ENCODE measurements at regions not wholly inside any gene's neighbourhood (a gene's known extent, or its start where the extent isn't known, plus 50 kb on each side); places are given as distances from the start of the nearest gene placed in this dataset.
A peak's percentile ranks its signal among the peaks of the same experiment; 100 is the strongest.

DNA sequence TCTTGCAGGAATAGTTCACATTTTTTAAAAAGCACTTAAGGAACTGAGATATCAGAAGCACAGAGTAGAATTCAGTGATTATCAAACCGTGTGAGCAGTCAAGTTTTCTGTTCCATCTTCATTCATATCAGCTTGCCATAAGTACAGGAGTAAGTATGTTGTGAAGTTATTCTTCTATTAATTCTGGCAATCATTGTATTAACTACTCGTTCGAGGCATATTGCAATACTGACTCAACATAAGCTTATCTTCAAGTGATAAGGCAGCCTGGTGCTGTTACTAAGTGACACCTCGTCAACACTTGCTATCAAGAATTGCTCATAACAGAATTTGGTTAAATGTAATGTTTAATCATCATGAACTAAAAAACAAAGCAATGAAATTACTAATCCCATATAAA is 75.7 kb upstream of the SNX9 start (continued):
- 0 out of 2 replicates have a peak, but pooled peaks have one; percentile 7 for TF ChIP-seq JUN (IDR thresholded peaks at IDR 0.05; ENCODE audit: borderline replicate concordance, low read depth, low read length)
- TF ChIP-seq JUN (CRISPR knock-in tag; IDR thresholded peaks at IDR 0.05; ENCODE audit: borderline replicate concordance): no peak
- peak; percentile 81; the same call in 1 of the 2 replicates for TF ChIP-seq SMARCA4 (IDR thresholded peaks at IDR 0.05)
- 0 out of 2 replicates have a peak, but pooled peaks have one; percentile 39 for TF ChIP-seq GATAD2B (IDR thresholded peaks at IDR 0.05; ENCODE audit: borderline replicate concordance)
- TF ChIP-seq SMARCC2 (IDR thresholded peaks at IDR 0.05; ENCODE audit: low read depth): peak; percentile 71; the same call in 1 of the 2 replicates
- TF ChIP-seq ATF1 (CRISPR knock-in tag; IDR thresholded peaks at IDR 0.05): no peak
- TF ChIP-seq ATF1 (tag; IDR thresholded peaks at IDR 0.05): 0 out of 2 replicates have a peak, but pooled peaks have one; percentile 18
- TF ChIP-seq, protein P1, sequence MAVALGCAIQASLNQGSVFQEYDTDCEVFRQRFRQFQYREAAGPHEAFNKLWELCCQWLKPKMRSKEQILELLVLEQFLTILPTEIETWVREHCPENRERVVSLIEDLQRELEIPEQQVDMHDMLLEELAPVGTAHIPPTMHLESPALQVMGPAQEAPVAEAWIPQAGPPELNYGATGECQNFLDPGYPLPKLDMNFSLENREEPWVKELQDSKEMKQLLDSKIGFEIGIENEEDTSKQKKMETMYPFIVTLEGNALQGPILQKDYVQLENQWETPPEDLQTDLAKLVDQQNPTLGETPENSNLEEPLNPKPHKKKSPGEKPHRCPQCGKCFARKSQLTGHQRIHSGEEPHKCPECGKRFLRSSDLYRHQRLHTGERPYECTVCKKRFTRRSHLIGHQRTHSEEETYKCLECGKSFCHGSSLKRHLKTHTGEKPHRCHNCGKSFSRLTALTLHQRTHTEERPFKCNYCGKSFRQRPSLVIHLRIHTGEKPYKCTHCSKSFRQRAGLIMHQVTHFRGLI (CRISPR knock-in tag; IDR thresholded peaks at IDR 0.05): 0 out of 2 replicates have a peak, but pooled peaks have one; percentile 19
- TF ChIP-seq FOXJ2 (tag; IDR thresholded peaks at IDR 0.05): peak; percentile 99
- peak; percentile 22; the same call in 1 of the 2 replicates for TF ChIP-seq C11orf30 (IDR thresholded peaks at IDR 0.05; ENCODE audit: low read depth)
- no peak for TF ChIP-seq ILK (tag; IDR thresholded peaks at IDR 0.05; ENCODE audit: borderline replicate concordance, low read depth)
- TF ChIP-seq MAFF (IDR thresholded peaks at IDR 0.05; ENCODE audit: low read length): peak; percentile 36; the same call in 1 of the 2 replicates
- TF ChIP-seq ZNF668 (CRISPR knock-in tag; IDR thresholded peaks at IDR 0.05): no peak
- peak; percentile 30; the same call in 1 of the 2 replicates for TF ChIP-seq TEAD4 (IDR thresholded peaks at IDR 0.05; ENCODE audit: low read length)
- TF ChIP-seq TEAD4 (CRISPR knock-in tag; IDR thresholded peaks at IDR 0.05; ENCODE audit: borderline replicate concordance): no peak
- no peak for TF ChIP-seq PHB2 (IDR thresholded peaks at IDR 0.05; ENCODE audit: low read depth)
- TF ChIP-seq FOXA1 (IDR thresholded peaks at IDR 0.05; ENCODE audit: borderline replicate concordance): no peak
- peak; percentile 35; the same call in 1 of the 2 replicates for TF ChIP-seq LEF1 (IDR thresholded peaks at IDR 0.05)
- 0 out of 2 replicates have a peak, but pooled peaks have one; percentile 19 for TF ChIP-seq NR2F6 (CRISPR knock-in tag; IDR thresholded peaks at IDR 0.05)
- TF ChIP-seq CCNT2 (IDR thresholded peaks at IDR 0.05; ENCODE audit: borderline replicate concordance, extremely low read depth, insufficient read length, low read depth, low read length): peak; percentile 27
- TF ChIP-seq MAFG (tag; conservative IDR thresholded peaks at IDR 0.05): peak; percentile 50
- TF ChIP-seq MEIS2 (IDR thresholded peaks at IDR 0.05; ENCODE audit: partially characterized antibody): peak; percentile 43
- TF ChIP-seq RNF2 (IDR thresholded peaks at IDR 0.05): no peak
- TF ChIP-seq SOX6 (IDR thresholded peaks at IDR 0.05): peak; percentile 41; the same call in 1 of the 2 replicates
- TF ChIP-seq NFE2 (IDR thresholded peaks at IDR 0.05; ENCODE audit: low read depth): peak; percentile 70
- peak in 1 of 2 experiments; percentile 48; a peak in 1 of 4 replicates for TF ChIP-seq TEAD1 (CRISPR knock-in tag; IDR thresholded peaks at IDR 0.05)
- TF ChIP-seq, protein P2, sequence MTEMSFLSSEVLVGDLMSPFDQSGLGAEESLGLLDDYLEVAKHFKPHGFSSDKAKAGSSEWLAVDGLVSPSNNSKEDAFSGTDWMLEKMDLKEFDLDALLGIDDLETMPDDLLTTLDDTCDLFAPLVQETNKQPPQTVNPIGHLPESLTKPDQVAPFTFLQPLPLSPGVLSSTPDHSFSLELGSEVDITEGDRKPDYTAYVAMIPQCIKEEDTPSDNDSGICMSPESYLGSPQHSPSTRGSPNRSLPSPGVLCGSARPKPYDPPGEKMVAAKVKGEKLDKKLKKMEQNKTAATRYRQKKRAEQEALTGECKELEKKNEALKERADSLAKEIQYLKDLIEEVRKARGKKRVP (CRISPR knock-in tag; IDR thresholded peaks at IDR 0.05): 0 out of 2 replicates have a peak, but pooled peaks have one; percentile 57

Data from K562 (cell line).